WTC11 (cell line): ENCODE measurements at regions not wholly inside any gene's neighbourhood (a gene's known extent, or its start where the extent isn't known, plus 50 kb on each side); places are given as distances from the start of the nearest gene placed in this dataset.

Experiments used
- GABPB1 ChIP-seq: sonication (generic); formaldehyde crosslinking; IDR thresholded peaks from 2 replicates; pipeline ENCODE4 v1.8.1; 2023; ENCODE audit warnings: mild to moderate bottlenecking, missing genetic modification reagents
- NR2C2 ChIP-seq: sonication (generic); formaldehyde crosslinking; IDR thresholded peaks from 2 replicates; pipeline ENCODE4 v1.8.0; 2022; ENCODE audit warnings: mild to moderate bottlenecking, missing genetic modification reagents
- RORB ChIP-seq: fragments of 250-450 bp; sonication (Bioruptor Pico); IDR thresholded peaks from 2 replicates; pipeline ENCODE4 v1.9.0; 2021; ENCODE audit warnings: mild to moderate bottlenecking
- SOX15 ChIP-seq: fragments of 250-450 bp; sonication (Bioruptor Pico); IDR thresholded peaks from 2 replicates; pipeline ENCODE4 v1.9.0; 2021; ENCODE audit warnings: mild to moderate bottlenecking
- ZSCAN18 ChIP-seq: fragments of 250-450 bp; sonication (Bioruptor Pico); IDR thresholded peaks from 2 replicates; pipeline ENCODE4 v2.1.2; 2022; ENCODE audit warnings: mild to moderate bottlenecking, moderate library complexity
- TF ChIP-seq, protein P1 (sequence below): fragments of 200-600 bp; IDR thresholded peaks from 2 replicates; pipeline ENCODE4 v1.8.0; 2022; ENCODE audit warnings: antibody characterized with exemption
- TF ChIP-seq, protein P2 (sequence below): sonication (generic); formaldehyde crosslinking; conservative IDR thresholded peaks from 2 replicates; pipeline ENCODE4 v1.8.1; 2022; ENCODE audit warnings: mild to moderate bottlenecking, missing genetic modification reagents

GRCh38 chr9:1303932-1304331, 253.8 kb downstream of the DMRT2 start:
- no peak for TF ChIP-seq SOX15
- TF ChIP-seq, protein P1, sequence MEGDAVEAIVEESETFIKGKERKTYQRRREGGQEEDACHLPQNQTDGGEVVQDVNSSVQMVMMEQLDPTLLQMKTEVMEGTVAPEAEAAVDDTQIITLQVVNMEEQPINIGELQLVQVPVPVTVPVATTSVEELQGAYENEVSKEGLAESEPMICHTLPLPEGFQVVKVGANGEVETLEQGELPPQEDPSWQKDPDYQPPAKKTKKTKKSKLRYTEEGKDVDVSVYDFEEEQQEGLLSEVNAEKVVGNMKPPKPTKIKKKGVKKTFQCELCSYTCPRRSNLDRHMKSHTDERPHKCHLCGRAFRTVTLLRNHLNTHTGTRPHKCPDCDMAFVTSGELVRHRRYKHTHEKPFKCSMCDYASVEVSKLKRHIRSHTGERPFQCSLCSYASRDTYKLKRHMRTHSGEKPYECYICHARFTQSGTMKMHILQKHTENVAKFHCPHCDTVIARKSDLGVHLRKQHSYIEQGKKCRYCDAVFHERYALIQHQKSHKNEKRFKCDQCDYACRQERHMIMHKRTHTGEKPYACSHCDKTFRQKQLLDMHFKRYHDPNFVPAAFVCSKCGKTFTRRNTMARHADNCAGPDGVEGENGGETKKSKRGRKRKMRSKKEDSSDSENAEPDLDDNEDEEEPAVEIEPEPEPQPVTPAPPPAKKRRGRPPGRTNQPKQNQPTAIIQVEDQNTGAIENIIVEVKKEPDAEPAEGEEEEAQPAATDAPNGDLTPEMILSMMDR, result no peak
- no peak for TF ChIP-seq RORB (CRISPR knock-in tag)
- TF ChIP-seq NR2C2, result no peak
- no peak for TF ChIP-seq ZSCAN18 (CRISPR knock-in tag)
- TF ChIP-seq GABPB1 (CRISPR knock-in tag), result no peak
- TF ChIP-seq, protein P2, sequence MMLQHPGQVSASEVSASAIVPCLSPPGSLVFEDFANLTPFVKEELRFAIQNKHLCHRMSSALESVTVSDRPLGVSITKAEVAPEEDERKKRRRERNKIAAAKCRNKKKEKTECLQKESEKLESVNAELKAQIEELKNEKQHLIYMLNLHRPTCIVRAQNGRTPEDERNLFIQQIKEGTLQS (CRISPR knock-in tag), result no peak
